ENCODE measurements at regions not wholly inside any gene's neighbourhood (a gene's known extent, or its start where the extent isn't known, plus 50 kb on each side); places are given as distances from the start of the nearest gene placed in this dataset.

- H3K4me1 Mint-ChIP-seq, result no peaks in the 10 kb centered on the region
- no peak overlapping the region for H3K4me3 Mint-ChIP-seq
- Histone ChIP-seq H3K27ac (ENCODE audit: low read depth, low read length) (no peak overlapping the region), H3K9me3 (ENCODE audit: control insufficient read depth, low read length) (no peaks in the 10 kb centered on the region), H3K9ac (ENCODE audit: extremely low read depth, low read length, poor library complexity, severe bottlenecking) (no peak overlapping the region), H3K27me3 (ENCODE audit: control insufficient read depth, insufficient read depth, low read length, poor library complexity, severe bottlenecking) (no peaks in the 10 kb centered on the region), H3K36me3 (ENCODE audit: control insufficient read depth, insufficient read depth, low read length) (no peaks in the 10 kb centered on the region), H3K4me1 (ENCODE audit: control insufficient read depth, insufficient read depth, low read length) (no peaks in the 10 kb centered on the region), H3K4me3 (ENCODE audit: low read length) (no peak overlapping the region)
- no peak for DNase-seq
- peaks cover 5% of the 10 kb centered on the region for H3K9me3 Mint-ChIP-seq
- no peak for TF ChIP-seq CTCF (conservative IDR thresholded peaks at IDR 0.05)
- no peaks in the 10 kb centered on the region for H3K27me3 Mint-ChIP-seq (ENCODE audit: insufficient read depth)
- 89 to 93% methylated on average over 1 of the region's 1 CpG for WGBS, 2 experiments (ENCODE audit: insufficient coverage in 1 of 2, insufficient read length in 1 of 2)
- no peaks in the 10 kb centered on the region for H3K36me3 Mint-ChIP-seq (ENCODE audit: low read depth)
- no peak overlapping the region for H3K27ac Mint-ChIP-seq
These were observed 1027.3 kb upstream of the CITED2 start for GRCh38 chr6:140401761-140402160.

- no peaks in the 10 kb centered on the region for H3K4me1 ChIP-seq (ENCODE audit: control insufficient read depth, insufficient read depth, low read length)
- Mint-ChIP-seq H3K27ac (no peak overlapping the region), H3K27me3 (ENCODE audit: insufficient read depth) (no peaks in the 10 kb centered on the region), H3K36me3 (ENCODE audit: low read depth) (no peaks in the 10 kb centered on the region), H3K4me3 (no peak overlapping the region), H3K4me1 (no peaks in the 10 kb centered on the region), H3K9me3 (no peaks in the 10 kb centered on the region)
- H3K36me3 ChIP-seq (ENCODE audit: control insufficient read depth, insufficient read depth, low read length), result no peaks in the 10 kb centered on the region
- DNase-seq, result no peak
- H3K4me3 ChIP-seq (ENCODE audit: low read length), result no peak overlapping the region
- H3K9me3 ChIP-seq (ENCODE audit: control insufficient read depth, low read length), result no peaks in the 10 kb centered on the region
- no peak overlapping the region for H3K27ac ChIP-seq (ENCODE audit: low read depth, low read length)
- TF ChIP-seq CTCF (conservative IDR thresholded peaks at IDR 0.05), result no peak
- H3K9ac ChIP-seq (ENCODE audit: extremely low read depth, low read length, poor library complexity, severe bottlenecking), result no peak overlapping the region
- H3K27me3 ChIP-seq (ENCODE audit: control insufficient read depth, insufficient read depth, low read length, poor library complexity, severe bottlenecking), result no peaks in the 10 kb centered on the region
These were observed 1023.6 kb upstream of the CITED2 start for GRCh38 chr6:140398076-140398475.

- Histone ChIP-seq H3K9me3 (ENCODE audit: control insufficient read depth, low read length) (no peaks in the 10 kb centered on the region), H3K36me3 (ENCODE audit: control insufficient read depth, insufficient read depth, low read length) (no peaks in the 10 kb centered on the region), H3K27me3 (ENCODE audit: control insufficient read depth, insufficient read depth, low read length, poor library complexity, severe bottlenecking) (no peaks in the 10 kb centered on the region), H3K27ac (ENCODE audit: low read depth, low read length) (no peak overlapping the region), H3K4me1 (ENCODE audit: control insufficient read depth, insufficient read depth, low read length) (no peaks in the 10 kb centered on the region), H3K9ac (ENCODE audit: extremely low read depth, low read length, poor library complexity, severe bottlenecking) (no peak overlapping the region), H3K4me3 (ENCODE audit: low read length) (no peak overlapping the region)
- H3K4me1 Mint-ChIP-seq, result no peaks in the 10 kb centered on the region
- no peak for DNase-seq
- no peak overlapping the region for H3K4me3 Mint-ChIP-seq
- WGBS, 2 experiments (ENCODE audit: insufficient coverage in 1 of 2, insufficient read length in 1 of 2), result 90% methylated on average over 1 of the region's 1 CpG; no CpG with 5 or more reads in 1 of the 2 experiments
- no peak for TF ChIP-seq CTCF (conservative IDR thresholded peaks at IDR 0.05)
- no peak overlapping the region for H3K27ac Mint-ChIP-seq
- no peaks in the 10 kb centered on the region for H3K27me3 Mint-ChIP-seq (ENCODE audit: insufficient read depth)
- H3K36me3 Mint-ChIP-seq (ENCODE audit: low read depth), result no peaks in the 10 kb centered on the region
- H3K9me3 Mint-ChIP-seq, result no peaks in the 10 kb centered on the region
These were observed 1022.7 kb upstream of the CITED2 start for GRCh38 chr6:140397106-140397505.

Data from endodermal cell (in vitro differentiated cells).